Transverse colon (tissue), 4 donors: ENCODE measurements at regions not wholly inside any gene's neighbourhood (a gene's known extent, or its start where the extent isn't known, plus 50 kb on each side); places are given as distances from the start of the nearest gene placed in this dataset.

Source experiments
- DNase-seq: peaks from one replicate; pipeline ENCODE4 v3.0.0-alpha.2; 2019
- H3K27ac ChIP-seq, 4 donors: fragments of 200-600 bp; sonication (generic); 2 replicates each; pipeline ENCODE4 v1.5.1; 2016 to 2018; ENCODE audit warnings: inconsistent platforms in 4 of 4
- H3K27me3 ChIP-seq: fragments of 200-600 bp; sonication (generic); 2 replicates; pipeline ENCODE4 v1.5.1; 2017; ENCODE audit warnings: inconsistent platforms
- H3K36me3 ChIP-seq, 4 donors: fragments of 200-600 bp; sonication (generic); 2 replicates each; pipeline ENCODE4 v1.5.1; 2017 to 2019; ENCODE audit warnings: inconsistent platforms in 4 of 4
- H3K4me1 ChIP-seq, 4 donors: fragments of 200-600 bp; sonication (generic); 2 replicates each; pipeline ENCODE4 v1.5.1; 2017 to 2020; ENCODE audit warnings: inconsistent platforms in 4 of 4
- H3K4me3 ChIP-seq, 4 donors: fragments of 200-600 bp; sonication (generic); 1 replicate in 1 of 4; 2 replicates in 3 of 4; pipeline versions ENCODE4 v1.5.1 to v1.6.1; 2017 to 2019; ENCODE audit warnings: inconsistent platforms in 4 of 4
- H3K9me3 ChIP-seq, 2 donors: fragments of 200-600 bp; sonication (generic); 2 replicates each; pipeline ENCODE4 v1.5.1; 2017 to 2019; ENCODE audit warnings: inconsistent platforms in 2 of 2
- EP300 ChIP-seq: sonication (generic); formaldehyde crosslinking; IDR thresholded peaks from one replicate; pipeline ENCODE4 v1.6.1; 2017; ENCODE audit warnings: antibody characterized with exemption, low read depth
- POLR2A ChIP-seq: fragments of 450-650 bp; IDR thresholded peaks from one replicate; pipeline ENCODE4 v1.6.1; 2016; ENCODE audit warnings: antibody characterized with exemption, mild to moderate bottlenecking, moderate library complexity
- POLR2AphosphoS5 ChIP-seq, 3 donors: sonication (generic); formaldehyde crosslinking; IDR thresholded peaks; one replicate each; pipeline ENCODE4 v1.6.1; 2016; ENCODE audit warnings: antibody characterized with exemption in 3 of 3
- WGBS, 2 donors: methylation state at CpG; one replicate each; pipeline ENCODE4 v1.1.5; 2018; ENCODE audit warnings: low coverage in 1 of 2; 5-methylcytosine and 5-hydroxymethylcytosine counted together
- in situ Hi-C, 4 donors: fragments of 200-750 bp; cut with MboI; loops; one replicate each; pipeline versions ENCODE4 v1.15.0 to v1.15.1; 2017; ENCODE audit warnings: low sequenced_read_pairs in 3 of 4, low pct_ligation_motif_present in 1 of 4, low pct_unique_long_range_greater_than_20kb in 1 of 4
- intact Hi-C: fragments of 100-400 bp; cut with DNase I; formaldehyde crosslinking; loops from one replicate; pipeline ENCODE4 v1.15.1; 2023; ENCODE audit warnings: low total_unique reads
- TF ChIP-seq, protein P1 (sequence below), 5 experiments: fragments of 200-600 bp in 3 of 5; fragments of 450-650 bp in 2 of 5; sonication (generic) in 3 of 5; IDR thresholded peaks; 1 replicate in 2 of 5; 2 replicates in 3 of 5; pipeline ENCODE4 v1.5.1; 2016 to 2017; ENCODE audit warnings: antibody characterized with exemption in 5 of 5, inconsistent platforms in 3 of 5, mild to moderate bottlenecking in 2 of 5, moderate library complexity in 1 of 5

DNA sequence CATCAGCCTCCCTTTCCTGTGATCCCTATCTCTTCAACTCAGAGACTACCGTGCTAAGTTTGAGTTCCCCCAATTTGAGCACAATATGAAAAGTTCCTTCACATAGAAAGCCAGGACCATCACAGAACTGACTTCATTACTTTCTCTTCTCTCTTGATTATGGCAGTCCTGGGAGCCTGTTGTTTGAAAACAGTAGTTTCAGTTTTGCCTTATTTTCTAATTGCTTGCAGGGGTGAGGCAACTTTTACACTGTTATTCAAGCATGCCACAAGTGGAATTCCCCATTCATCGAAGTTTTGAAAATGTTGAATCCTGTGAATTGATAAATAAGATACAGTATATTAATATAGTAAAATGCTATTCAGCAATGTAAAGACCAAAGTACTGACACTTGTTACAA lies 569.7 kb upstream of the MARCKS start:
- WGBS, 2 donors, result 69 to 83% methylated on average over 2 of the region's 2 CpGs
- H3K4me1 ChIP-seq, result peaks cover 0 to under 1% (median 0%) of the 10 kb centered on the region in 4 donors
- no peak overlapping the region for H3K4me3 ChIP-seq
- in situ Hi-C loops, result no loop called here
- TF ChIP-seq EP300, result no peak
- TF ChIP-seq POLR2AphosphoS5 (IDR thresholded peaks at IDR 0.05), result no peak
- TF ChIP-seq, protein P1, sequence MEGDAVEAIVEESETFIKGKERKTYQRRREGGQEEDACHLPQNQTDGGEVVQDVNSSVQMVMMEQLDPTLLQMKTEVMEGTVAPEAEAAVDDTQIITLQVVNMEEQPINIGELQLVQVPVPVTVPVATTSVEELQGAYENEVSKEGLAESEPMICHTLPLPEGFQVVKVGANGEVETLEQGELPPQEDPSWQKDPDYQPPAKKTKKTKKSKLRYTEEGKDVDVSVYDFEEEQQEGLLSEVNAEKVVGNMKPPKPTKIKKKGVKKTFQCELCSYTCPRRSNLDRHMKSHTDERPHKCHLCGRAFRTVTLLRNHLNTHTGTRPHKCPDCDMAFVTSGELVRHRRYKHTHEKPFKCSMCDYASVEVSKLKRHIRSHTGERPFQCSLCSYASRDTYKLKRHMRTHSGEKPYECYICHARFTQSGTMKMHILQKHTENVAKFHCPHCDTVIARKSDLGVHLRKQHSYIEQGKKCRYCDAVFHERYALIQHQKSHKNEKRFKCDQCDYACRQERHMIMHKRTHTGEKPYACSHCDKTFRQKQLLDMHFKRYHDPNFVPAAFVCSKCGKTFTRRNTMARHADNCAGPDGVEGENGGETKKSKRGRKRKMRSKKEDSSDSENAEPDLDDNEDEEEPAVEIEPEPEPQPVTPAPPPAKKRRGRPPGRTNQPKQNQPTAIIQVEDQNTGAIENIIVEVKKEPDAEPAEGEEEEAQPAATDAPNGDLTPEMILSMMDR (IDR thresholded peaks at IDR 0.05), result no peak
- TF ChIP-seq POLR2A, result no peak
- intact Hi-C loops, result no loop called here
- no peak for DNase-seq
- no peak overlapping the region for H3K27ac ChIP-seq
- H3K36me3 ChIP-seq, result no peaks in the 10 kb centered on the region
- no peaks in the 10 kb centered on the region for H3K27me3 ChIP-seq
- H3K9me3 ChIP-seq, result no peaks in the 10 kb centered on the region

DNA sequence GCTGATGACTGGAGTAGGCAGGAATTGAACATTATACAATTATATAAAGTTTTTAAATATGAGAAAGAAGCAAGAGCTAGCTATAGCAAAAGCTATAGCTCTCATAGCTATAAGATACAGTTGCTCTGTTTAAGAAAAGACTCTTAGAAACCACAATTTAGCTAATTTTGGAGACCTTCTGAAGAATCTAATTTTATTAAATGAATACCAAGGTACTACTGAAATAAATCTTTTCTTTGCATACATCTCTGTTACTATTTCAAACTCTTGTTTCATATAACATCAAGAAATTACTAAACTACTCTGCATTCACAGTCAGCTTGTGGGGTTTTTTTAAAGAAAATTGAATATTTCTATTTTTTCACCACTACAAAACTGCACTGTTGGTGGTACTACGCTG lies 568.7 kb upstream of the MARCKS start:
- WGBS, 2 donors, result 68% methylated on average over 1 of the region's 1 CpG; no CpG with 5 or more reads in 1 of the 2 donors
- H3K27me3 ChIP-seq, result no peaks in the 10 kb centered on the region
- no peaks in the 10 kb centered on the region for H3K9me3 ChIP-seq
- peaks cover 0 to 3% (median 0%) of the 10 kb centered on the region in 4 donors for H3K4me1 ChIP-seq
- TF ChIP-seq EP300, result no peak
- TF ChIP-seq POLR2AphosphoS5 (IDR thresholded peaks at IDR 0.05), result no peak
- TF ChIP-seq POLR2A, result no peak
- TF ChIP-seq, protein P1 (IDR thresholded peaks at IDR 0.05), result no peak
- H3K27ac ChIP-seq, result no peak overlapping the region
- intact Hi-C loops (no loop called here), in situ Hi-C loops (no loop called here)
- no peak for DNase-seq
- H3K4me3 ChIP-seq, result no peak overlapping the region
- no peaks in the 10 kb centered on the region for H3K36me3 ChIP-seq

- 90 to 98% methylated on average over 6 of the region's 6 CpGs for WGBS, 2 donors
- intact Hi-C loops, result no loop called here
- no peaks in the 10 kb centered on the region for H3K27me3 ChIP-seq
- in situ Hi-C loops, result no loop called here
- no peaks in the 10 kb centered on the region for H3K36me3 ChIP-seq
- H3K4me3 ChIP-seq, result no peak overlapping the region
- peaks cover 0 to 3% (median 0%) of the 10 kb centered on the region in 4 donors for H3K4me1 ChIP-seq
- no peak for DNase-seq
- no peaks in the 10 kb centered on the region for H3K9me3 ChIP-seq
- no peak for TF ChIP-seq POLR2A
- TF ChIP-seq, protein P1 (IDR thresholded peaks at IDR 0.05), result no peak
- TF ChIP-seq POLR2AphosphoS5 (IDR thresholded peaks at IDR 0.05), result no peak
- no peak for TF ChIP-seq EP300
- H3K27ac ChIP-seq, result no peak overlapping the region
These were observed 568.0 kb upstream of the MARCKS start for GRCh38 chr6:113289166-113289565.

DNA sequence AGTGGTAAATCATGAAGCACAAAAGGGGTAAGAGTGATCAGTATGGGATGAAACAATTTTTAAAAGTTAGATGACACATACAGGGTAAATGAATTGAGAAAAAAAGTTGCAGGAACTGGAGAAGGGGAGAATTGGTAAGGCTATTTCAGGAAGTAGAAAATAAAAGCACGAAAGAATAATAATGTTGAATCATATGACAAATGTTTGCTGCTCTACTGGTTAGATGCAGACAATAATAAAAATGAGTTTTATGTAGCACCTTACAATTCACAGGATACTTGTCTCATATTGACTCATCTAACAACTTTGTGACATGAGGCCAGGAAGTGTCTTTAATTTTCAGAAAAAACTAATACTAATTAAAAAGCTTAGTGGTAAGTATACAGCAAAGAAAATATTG lies 566.5 kb upstream of the MARCKS start:
- in situ Hi-C loops, result no loop called here
- DNase-seq, result no peak
- H3K4me3 ChIP-seq, result no peak overlapping the region
- peaks cover 0 to 3% (median 0%) of the 10 kb centered on the region in 4 donors for H3K4me1 ChIP-seq
- H3K9me3 ChIP-seq, result no peaks in the 10 kb centered on the region
- no peak overlapping the region for H3K27ac ChIP-seq
- no peaks in the 10 kb centered on the region for H3K36me3 ChIP-seq
- intact Hi-C loops, result no loop called here
- TF ChIP-seq EP300 (no peak), POLR2A (no peak), POLR2AphosphoS5 (IDR thresholded peaks at IDR 0.05) (no peak)
- TF ChIP-seq, protein P1 (IDR thresholded peaks at IDR 0.05), result no peak
- H3K27me3 ChIP-seq, result no peaks in the 10 kb centered on the region
- WGBS, 2 donors, result 60 to 74% methylated on average over 1 of the region's 1 CpG
